Panc1 (cell line): ENCODE measurements at regions not wholly inside any gene's neighbourhood (a gene's known extent, or its start where the extent isn't known, plus 50 kb on each side); places are given as distances from the start of the nearest gene placed in this dataset.

Experiments
- ATAC-seq: fragments of 200-7000 bp; cut with Tn5 transposase; 2 replicates; pipeline ENCODE4 v1.9.1; 2020; ENCODE audit warnings: mild to moderate bottlenecking, moderate library complexity
- BruUV-seq: library from RNA; stranded (reverse); fragments of 400-500 nt; replicated peaks from 2 replicates; lab custom pipeline; 2021; lab: Mats Ljungman, UMichigan
- CTCF ChIA-PET: fragments of 300-600 bp; sonication (Branson Sonifier 250); formaldehyde crosslinking; loops from one replicate; lab custom pipeline; 2022; ENCODE audit warnings: antibody characterized with exemption; lab: Charles Lee
- POLR2A ChIA-PET: fragments of 300-600 bp; sonication (Branson Sonifier 250); formaldehyde crosslinking; loops from one replicate; lab custom pipeline; 2022; ENCODE audit warnings: antibody characterized with exemption; lab: Charles Lee
- DNase-seq: peaks from one replicate; pipeline ENCODE4 v3.0.0-alpha.2; 2010; ENCODE audit warnings: low read depth, low spot score
- H3K27ac ChIP-seq: 2 replicates; pipeline ENCODE4 v1.5.1; 2011; ENCODE audit warnings: mild to moderate bottlenecking, low read length, inconsistent platforms
- H3K27me3 ChIP-seq: fragments of 200-500 bp; sonication (Bioruptor generic); 2 replicates; pipeline ENCODE4 v1.6.0; 2014; ENCODE audit warnings: low read length, inconsistent platforms; ENCODE audit not compliant: control insufficient read depth, insufficient read depth
- H3K36me3 ChIP-seq: fragments of 200-500 bp; sonication (Bioruptor generic); 2 replicates; pipeline ENCODE4 v1.5.1; 2014; ENCODE audit warnings: inconsistent platforms, mild to moderate bottlenecking, low read length, moderate library complexity; ENCODE audit not compliant: control insufficient read depth, insufficient read depth
- H3K4me1 ChIP-seq: 2 replicates; pipeline ENCODE4 v1.5.1; 2011; ENCODE audit warnings: inconsistent platforms, mild to moderate bottlenecking, low read length, moderate library complexity; ENCODE audit not compliant: control insufficient read depth, insufficient read depth
- H3K4me3 ChIP-seq, 2 experiments: 2 replicates each; pipeline ENCODE4 v1.5.1; 2011 to 2012; ENCODE audit warnings: low read depth in 2 of 2, low read length in 2 of 2, mild to moderate bottlenecking in 2 of 2, inconsistent platforms in 1 of 2, moderate library complexity in 1 of 2
- H3K9me3 ChIP-seq: fragments of 200-500 bp; sonication (Bioruptor generic); 2 replicates; pipeline ENCODE4 v1.5.1; 2014; ENCODE audit warnings: low read depth, mild to moderate bottlenecking, inconsistent platforms, low read length, moderate library complexity; ENCODE audit not compliant: control insufficient read depth, insufficient read depth
- CTCF ChIP-seq: fragments of 450-650 bp; IDR thresholded peaks from 2 replicates; pipeline ENCODE4 v1.5.1; 2017; ENCODE audit warnings: mild to moderate bottlenecking
- POLR2AphosphoS5 ChIP-seq: IDR thresholded peaks from 2 replicates; pipeline ENCODE4 v1.6.1; 2012; ENCODE audit warnings: mild to moderate bottlenecking, low read depth, low read length, moderate library complexity
- SIN3A ChIP-seq: IDR thresholded peaks from 2 replicates; pipeline ENCODE4 v1.6.1; 2012; ENCODE audit warnings: low read depth, mild to moderate bottlenecking, low read length, moderate library complexity, borderline replicate concordance; ENCODE audit not compliant: insufficient read depth
- TCF7L2 ChIP-seq: IDR thresholded peaks from 2 replicates; pipeline ENCODE4 v1.6.1; 2011; ENCODE audit warnings: mild to moderate bottlenecking, low read depth, low read length, inconsistent platforms
- in situ Hi-C: cut with HindIII; loops from 2 replicates; pipeline ENCODE4 v1.10.0; 2016; ENCODE audit warnings: low sequenced_read_pairs, low pct_unique_long_range_greater_than_20kb
- intact Hi-C: fragments of 100-400 bp; cut with micrococcal nuclease; formaldehyde crosslinking; loops from one replicate; pipeline ENCODE4 v1.10.0; 2022; ENCODE audit not compliant: unreplicated experiment
- TF ChIP-seq, protein P1 (sequence below), 2 experiments: IDR thresholded peaks; 2 replicates each; pipeline ENCODE4 v1.6.1; 2011 to 2012; ENCODE audit warnings: low read depth in 2 of 2, control low read depth in 1 of 2, low read length in 1 of 2, mild to moderate bottlenecking in 1 of 2, moderate library complexity in 1 of 2; ENCODE audit not compliant: insufficient read depth in 1 of 2

GRCh38 chr7:35522697-35523096 lies 172.2 kb downstream of the HERPUD2 start:
- BruUV-seq, result no TSS peak
- Histone ChIP-seq H3K27me3 (peaks cover 44% of the 10 kb centered on the region), H3K4me3 (no peak overlapping the region), H3K9me3 (no peaks in the 10 kb centered on the region), H3K27ac (no peak overlapping the region), H3K4me1 (no peaks in the 10 kb centered on the region), H3K36me3 (no peaks in the 10 kb centered on the region)
- ChIA-PET POLR2A (no interaction called here), CTCF (no interaction called here)
- TF ChIP-seq CTCF, result no peak
- TF ChIP-seq POLR2AphosphoS5, result no peak
- TF ChIP-seq, protein P1, sequence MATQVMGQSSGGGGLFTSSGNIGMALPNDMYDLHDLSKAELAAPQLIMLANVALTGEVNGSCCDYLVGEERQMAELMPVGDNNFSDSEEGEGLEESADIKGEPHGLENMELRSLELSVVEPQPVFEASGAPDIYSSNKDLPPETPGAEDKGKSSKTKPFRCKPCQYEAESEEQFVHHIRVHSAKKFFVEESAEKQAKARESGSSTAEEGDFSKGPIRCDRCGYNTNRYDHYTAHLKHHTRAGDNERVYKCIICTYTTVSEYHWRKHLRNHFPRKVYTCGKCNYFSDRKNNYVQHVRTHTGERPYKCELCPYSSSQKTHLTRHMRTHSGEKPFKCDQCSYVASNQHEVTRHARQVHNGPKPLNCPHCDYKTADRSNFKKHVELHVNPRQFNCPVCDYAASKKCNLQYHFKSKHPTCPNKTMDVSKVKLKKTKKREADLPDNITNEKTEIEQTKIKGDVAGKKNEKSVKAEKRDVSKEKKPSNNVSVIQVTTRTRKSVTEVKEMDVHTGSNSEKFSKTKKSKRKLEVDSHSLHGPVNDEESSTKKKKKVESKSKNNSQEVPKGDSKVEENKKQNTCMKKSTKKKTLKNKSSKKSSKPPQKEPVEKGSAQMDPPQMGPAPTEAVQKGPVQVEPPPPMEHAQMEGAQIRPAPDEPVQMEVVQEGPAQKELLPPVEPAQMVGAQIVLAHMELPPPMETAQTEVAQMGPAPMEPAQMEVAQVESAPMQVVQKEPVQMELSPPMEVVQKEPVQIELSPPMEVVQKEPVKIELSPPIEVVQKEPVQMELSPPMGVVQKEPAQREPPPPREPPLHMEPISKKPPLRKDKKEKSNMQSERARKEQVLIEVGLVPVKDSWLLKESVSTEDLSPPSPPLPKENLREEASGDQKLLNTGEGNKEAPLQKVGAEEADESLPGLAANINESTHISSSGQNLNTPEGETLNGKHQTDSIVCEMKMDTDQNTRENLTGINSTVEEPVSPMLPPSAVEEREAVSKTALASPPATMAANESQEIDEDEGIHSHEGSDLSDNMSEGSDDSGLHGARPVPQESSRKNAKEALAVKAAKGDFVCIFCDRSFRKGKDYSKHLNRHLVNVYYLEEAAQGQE (IDR thresholded peaks at IDR 0.05; ENCODE audit: insufficient read depth in 1 of 2, low read depth in 2 of 2, low read length in 1 of 2), result no peak
- no peak for TF ChIP-seq SIN3A
- in situ Hi-C loops, result no loop called here
- ATAC-seq, result no peak
- no peak for DNase-seq
- intact Hi-C loops, result loop anchor here (5.0 kb wide), 1 partner anchor 330 kb away; no protein-coding TSS in a partner anchor

DNA sequence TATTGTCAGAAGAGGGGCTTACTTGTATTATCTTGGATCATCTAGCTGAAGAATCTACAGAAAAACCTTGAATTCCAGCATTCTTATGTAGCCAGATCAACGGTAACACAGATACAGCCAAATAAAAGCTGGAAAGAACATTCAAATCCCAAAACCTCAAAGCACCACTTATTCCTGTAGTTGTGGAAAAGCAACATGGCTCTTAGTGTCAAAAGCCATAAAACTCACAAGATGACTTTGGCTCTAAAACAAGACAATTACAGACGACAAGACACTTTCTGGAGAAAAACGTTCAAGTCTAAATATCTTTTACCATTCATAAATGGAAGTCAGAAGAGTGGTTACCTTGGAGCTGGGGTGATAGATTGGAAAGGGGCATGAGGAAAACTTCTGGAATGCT lies 173.0 kb downstream of the HERPUD2 start:
- DNase-seq (no peak), ATAC-seq (no peak)
- Histone ChIP-seq H3K4me3 (no peak overlapping the region), H3K9me3 (no peaks in the 10 kb centered on the region), H3K27me3 (peaks cover 40% of the 10 kb centered on the region), H3K36me3 (no peaks in the 10 kb centered on the region), H3K4me1 (no peaks in the 10 kb centered on the region), H3K27ac (no peak overlapping the region)
- intact Hi-C loops (loop anchor here (5.0 kb wide), 1 partner anchor 330 kb away; no protein-coding TSS in a partner anchor), in situ Hi-C loops (no loop called here)
- ChIA-PET POLR2A (no interaction called here), CTCF (no interaction called here)
- TF ChIP-seq POLR2AphosphoS5, result no peak
- no TSS peak for BruUV-seq

DNA sequence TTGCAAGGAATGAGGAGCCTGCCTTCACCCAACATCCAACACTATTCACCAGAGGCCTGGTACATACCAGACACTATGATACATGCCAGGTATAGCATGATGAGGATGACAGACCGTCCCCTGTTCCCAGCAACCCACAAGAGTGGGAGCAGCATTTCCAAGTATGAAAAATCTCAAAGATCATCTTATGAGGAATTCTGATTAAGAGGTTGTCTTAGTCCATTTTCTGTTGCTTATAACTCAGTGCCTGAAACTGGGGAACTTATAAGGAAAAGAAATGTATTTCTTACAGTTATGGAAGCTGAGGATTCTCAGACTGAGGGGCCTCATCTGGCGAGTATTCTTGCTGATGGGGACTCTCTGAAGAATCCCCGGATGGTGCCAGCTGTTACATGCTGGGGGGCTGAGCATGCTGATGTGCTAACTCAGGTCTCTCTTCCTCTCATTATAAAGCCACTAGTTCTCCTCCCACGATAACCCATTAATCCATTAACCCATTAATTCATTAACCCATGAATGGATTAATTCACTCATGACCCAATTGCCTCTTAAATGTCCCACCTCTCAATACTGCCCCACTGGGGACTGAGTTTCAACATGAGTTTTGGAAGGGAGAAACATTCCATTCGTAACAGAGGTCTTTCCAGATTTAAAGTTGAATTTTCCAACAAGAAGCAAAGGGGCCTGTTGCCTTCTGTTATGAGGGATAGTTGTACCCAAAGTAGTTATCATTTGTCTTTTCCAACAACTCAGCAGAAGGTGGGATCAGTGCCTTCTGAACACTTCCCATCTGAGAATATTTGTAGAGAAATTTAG lies 173.9 kb downstream of the HERPUD2 start:
- ChIA-PET POLR2A (no interaction called here), CTCF (interaction anchor here (0.6 to 1.4 kb wide), 5 partner anchors 15 to 103 kb away, joined by 3 to 13 read pairs (median 3); no protein-coding TSS in a partner anchor)
- ATAC-seq (peak; percentile 62), DNase-seq (no peak)
- Histone ChIP-seq H3K4me3 (no peak overlapping the region), H3K27me3 (peaks cover 35% of the 10 kb centered on the region), H3K9me3 (no peaks in the 10 kb centered on the region), H3K4me1 (no peaks in the 10 kb centered on the region), H3K27ac (no peak overlapping the region), H3K36me3 (no peaks in the 10 kb centered on the region)
- no TSS peak for BruUV-seq
- TF ChIP-seq, protein P1 (IDR thresholded peaks at IDR 0.05; ENCODE audit: insufficient read depth in 1 of 2, low read depth in 2 of 2, low read length in 1 of 2), result no peak
- TF ChIP-seq POLR2AphosphoS5 (no peak), SIN3A (no peak), CTCF (no peak), TCF7L2 (no peak)
- intact Hi-C loops (loop anchor here (1.0 to 5.0 kb wide), 2 partner anchors 96 to 329 kb away; no protein-coding TSS in a partner anchor), in situ Hi-C loops (no loop called here)
